HG03439 (cell line): ENCODE measurements at regions not wholly inside any gene's neighbourhood (a gene's known extent, or its start where the extent isn't known, plus 50 kb on each side); places are given as distances from the start of the nearest gene placed in this dataset.
"Not testable (repeated sequence)": the region's sequence is repeated elsewhere in the genome, so short reads cannot be mapped to it uniquely, and the experiment has no call there.

Experiments
- ATAC-seq: cut with Tn5 transposase; IDR thresholded peaks from one replicate; pipeline ENCODE4 v1.9.1; 2021; ENCODE audit warnings: mild to moderate bottlenecking, moderate library complexity; ENCODE audit not compliant: unreplicated experiment

DNA sequence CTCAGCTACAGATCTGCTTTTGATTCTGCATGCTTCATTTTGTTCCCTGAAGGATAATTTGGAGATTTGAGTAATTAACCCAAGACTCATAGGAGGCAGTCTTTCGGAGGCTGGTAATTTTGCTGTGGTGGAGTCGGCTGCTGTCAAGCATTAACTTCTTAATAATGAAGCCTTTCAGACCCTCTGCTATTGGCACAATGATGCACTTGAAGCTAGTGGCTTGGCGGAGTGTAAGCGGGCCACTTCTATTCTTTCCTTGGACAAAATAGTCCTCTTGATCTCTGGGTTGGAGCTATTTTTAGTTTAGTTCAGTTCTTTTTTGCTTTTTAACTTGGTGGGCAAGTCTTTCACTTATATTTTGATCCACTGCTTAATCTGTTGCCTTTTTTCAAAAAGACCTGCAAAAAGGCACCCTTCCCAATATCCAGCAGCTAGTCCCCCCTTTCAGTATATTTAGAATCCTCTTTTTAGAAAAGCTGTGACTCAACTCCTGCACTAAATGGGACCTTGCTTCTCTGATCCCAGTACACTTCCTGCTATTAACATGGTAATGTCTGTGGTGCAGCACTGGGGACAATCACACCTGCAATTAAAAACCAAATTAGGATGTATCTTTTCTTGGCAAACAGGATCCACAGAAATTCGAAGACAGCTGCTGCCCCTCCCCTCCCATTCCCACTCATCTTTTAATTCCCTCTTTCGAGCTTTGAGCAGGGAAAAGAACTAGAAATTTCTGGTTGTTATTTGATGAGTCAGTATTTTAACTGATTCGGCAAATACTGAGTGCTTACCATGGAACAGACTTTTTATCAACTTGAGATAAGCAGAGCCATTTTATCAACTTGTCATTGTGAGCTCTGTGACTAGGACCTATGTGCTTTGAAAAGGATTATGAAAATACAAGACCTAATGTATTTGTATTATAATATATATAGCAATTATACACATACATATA, 169.4 kb upstream of the ANKRD55 start:
- ATAC-seq: no peak

GRCh38 chr5:56397796-56398195, 164.7 kb upstream of the ANKRD55 start:
- ATAC-seq: not testable (repeated sequence)

DNA sequence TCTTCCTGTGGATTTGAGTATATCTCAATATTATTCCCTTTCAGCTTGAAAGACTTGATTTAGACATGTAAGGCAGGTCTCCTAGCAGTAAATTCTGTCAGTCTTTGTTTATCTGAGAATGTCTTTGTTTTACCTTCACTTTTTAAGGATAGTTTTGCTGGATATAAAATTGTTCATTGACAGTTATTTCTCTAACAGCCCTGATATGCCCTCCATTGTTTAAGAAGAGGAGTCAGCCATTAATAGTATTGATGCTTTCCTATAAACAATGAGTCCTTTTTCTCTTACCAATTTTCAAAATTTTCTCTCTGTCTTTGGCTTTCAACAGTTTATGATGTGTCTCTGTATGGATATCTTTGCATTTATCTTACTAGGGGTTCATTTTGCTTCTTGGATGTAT, 163.5 kb upstream of the ANKRD55 start:
- no peak for ATAC-seq

- no peak for ATAC-seq
Observed at GRCh38 chr5:56389261-56389660, 156.1 kb upstream of the ANKRD55 start.

DNA sequence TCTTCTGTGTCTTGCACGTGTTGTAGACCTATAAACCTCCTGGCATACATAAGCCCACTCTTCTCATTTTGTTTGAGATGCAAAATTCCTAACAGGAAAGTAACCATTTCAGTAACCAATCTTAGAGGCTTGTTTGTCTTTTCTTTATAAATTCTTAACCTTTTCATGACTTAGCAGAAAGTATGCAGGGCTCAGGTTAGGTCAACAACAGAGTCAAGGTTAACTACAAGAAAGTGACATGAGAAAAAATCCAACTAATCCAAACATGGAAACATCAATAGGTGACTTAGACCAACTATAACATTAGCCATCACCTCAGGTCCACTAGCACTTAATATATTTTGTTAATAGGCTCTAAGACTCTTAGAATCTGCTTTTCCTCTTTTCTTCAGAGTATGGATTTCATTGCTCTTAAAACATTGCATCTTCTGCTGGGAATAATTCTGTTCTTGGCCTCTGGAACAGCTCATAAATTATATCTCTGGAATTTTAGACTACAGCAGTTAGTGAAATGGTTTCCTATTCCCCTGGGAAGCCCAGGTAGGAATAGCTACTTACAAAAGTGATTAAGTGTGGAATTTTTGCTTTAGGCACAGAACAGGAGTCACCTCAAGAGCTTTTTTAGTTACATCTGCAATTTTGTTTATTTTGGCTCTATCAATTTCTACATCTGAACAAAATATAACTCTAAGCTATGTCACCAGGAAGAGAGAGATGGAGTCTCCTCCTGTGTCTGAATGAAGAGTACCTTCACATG, 155.3 kb upstream of the ANKRD55 start:
- no peak for ATAC-seq

DNA sequence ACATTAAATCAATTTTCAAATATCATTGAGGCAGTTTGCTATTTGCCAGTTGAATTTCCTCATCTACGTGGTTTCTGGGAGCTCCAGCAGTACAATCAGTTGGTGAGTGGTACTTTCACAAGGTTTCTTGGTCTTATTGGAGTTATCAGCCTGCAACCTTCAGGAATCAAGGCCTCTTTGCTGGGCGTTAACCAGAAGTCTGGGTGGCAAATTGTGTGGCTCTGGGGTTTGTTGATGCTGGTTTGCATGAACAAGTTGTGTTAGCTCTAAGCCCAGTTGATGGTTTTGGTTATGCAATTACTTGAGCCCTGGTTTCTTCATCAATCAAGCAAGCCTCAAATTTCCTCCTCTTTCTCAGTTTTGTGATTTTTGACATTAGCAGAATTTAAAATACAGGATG, 152.9 kb upstream of the ANKRD55 start:
- ATAC-seq: no peak

DNA sequence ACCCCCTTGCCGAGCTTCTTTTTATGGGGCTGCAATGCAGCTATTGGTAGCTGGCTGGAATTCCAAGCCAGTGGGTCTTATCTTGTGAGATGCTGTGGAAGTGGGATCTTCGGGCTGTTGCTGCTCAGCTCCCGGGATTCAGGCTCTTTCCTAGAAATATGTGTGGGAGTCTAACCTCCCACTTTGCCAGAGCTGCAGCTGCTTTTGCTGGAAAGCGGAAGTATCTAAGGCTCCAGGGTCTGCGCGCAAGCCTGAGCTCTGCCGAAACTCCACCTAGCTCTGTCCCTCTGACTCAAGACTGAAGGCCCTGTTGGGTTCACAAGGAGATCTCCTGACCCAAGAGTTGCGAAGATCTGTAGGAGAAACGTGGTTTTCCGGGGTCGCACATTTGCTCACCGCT, 151.1 kb upstream of the ANKRD55 start:
- ATAC-seq: no peak

DNA sequence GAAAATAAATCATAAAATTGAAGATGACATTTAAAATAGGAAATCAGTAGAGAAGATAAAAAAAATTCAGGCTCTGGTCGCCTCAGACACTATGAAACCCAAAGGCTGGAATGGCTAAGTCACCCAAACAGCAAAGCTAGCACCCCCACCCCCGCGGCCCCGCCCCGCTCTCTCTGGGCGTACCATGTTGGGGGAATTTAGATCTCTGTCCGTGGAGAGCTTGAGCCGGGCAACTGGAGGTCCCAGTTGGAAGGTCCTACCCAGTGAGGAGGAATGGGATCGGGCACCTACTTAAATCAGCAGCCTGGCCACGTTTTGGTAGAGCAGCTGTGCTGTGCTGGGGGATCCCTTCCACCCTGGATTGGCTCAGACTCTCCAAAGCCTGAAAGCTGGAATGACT, 150.6 kb upstream of the ANKRD55 start:
- ATAC-seq: no peak

GRCh38 chr5:56382896-56383295, 149.8 kb upstream of the ANKRD55 start:
- ATAC-seq: no peak

- ATAC-seq: no peak
Observed at GRCh38 chr5:56377573-56377972, 144.4 kb upstream of the ANKRD55 start.

- ATAC-seq: no peak
Observed at GRCh38 chr5:56376128-56376527, 143.0 kb upstream of the ANKRD55 start.

DNA sequence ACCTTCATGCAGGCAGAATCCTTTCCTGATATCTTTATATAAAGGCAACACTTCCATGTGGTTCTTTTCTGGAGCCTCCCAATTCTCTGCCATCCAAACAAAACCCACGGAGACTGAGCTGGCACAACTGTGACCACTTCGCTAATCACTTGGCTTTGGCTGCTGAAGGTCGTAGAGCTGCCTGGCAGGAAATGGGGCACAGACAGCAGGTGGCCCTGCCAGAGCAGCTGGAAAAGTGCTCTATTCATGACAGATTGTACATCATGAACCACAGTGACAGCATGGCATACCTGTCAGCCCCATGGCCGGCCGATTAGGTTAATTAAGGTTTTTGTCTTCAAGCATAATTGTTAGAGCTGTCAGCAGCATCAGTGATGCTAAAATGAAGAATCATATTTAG, 141.9 kb upstream of the ANKRD55 start:
- no peak for ATAC-seq

DNA sequence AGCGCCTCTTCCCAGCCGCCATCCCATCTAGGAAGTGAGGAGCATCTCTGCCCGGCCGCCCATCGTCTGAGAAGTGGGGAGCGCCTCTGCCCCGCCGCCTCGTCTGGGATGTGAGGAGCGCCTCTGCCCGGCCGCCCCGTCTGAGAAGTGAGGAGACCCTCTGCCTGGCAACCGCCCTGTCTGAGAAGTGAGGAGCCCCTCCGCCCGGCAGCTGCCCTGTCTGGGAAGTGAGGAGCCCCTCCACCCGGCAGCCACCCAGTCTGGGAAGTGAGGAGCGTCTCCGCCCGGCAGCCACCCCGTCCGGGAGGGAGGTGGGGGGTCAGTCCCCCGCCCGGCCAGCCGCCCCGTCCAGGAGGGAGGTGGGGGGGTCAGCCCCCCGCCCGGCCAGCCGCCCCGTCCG, 139.4 kb upstream of the ANKRD55 start:
- ATAC-seq: not testable (repeated sequence)

DNA sequence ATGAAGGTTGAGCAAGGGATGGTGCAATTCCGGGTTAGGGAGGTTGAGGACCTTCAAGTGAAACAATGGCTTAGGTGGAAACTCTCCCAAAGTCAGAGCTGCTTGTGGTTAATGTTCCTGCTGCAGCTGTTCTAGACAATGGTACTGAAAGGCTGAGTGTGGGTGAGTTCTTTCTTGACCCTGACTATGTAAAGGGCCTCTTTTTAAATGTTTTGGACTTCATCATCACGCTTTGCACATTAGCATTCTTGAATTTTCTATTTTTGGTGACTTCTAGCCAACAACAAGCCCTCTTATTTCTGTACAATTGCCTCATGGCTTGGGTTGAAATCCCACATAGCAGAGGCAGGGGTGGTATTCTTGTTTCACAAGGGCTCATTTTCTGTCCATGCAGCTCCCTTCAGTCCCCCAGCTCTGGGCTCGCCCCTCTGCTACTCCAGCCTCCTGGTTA, 136.3 kb upstream of the ANKRD55 start:
- no peak for ATAC-seq

DNA sequence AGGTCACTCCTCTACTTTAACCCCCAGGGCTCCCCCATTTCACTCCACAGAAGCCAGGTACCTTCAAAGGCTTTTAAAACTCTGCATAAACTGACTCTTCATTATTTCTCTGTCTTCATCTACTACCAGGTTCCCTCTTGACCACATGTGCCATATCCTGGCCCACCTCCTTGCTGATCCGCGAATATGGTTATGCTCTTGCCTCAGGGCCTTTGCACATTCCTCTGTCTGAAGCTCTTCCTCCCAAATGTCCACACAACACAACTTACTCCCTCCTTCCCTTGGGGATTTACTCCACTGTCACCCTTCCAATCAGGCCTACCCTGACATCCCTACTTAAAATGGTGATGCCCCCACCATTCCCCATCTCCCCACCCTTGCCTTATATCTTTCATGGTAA, 134.6 kb upstream of the ANKRD55 start:
- no peak for ATAC-seq

- no peak for ATAC-seq
Observed at GRCh38 chr5:56366986-56367385, 133.9 kb upstream of the ANKRD55 start.

GRCh38 chr5:56361398-56361797, 128.3 kb upstream of the ANKRD55 start:
- no peak for ATAC-seq

GRCh38 chr5:56360816-56361215, 127.7 kb upstream of the ANKRD55 start:
- ATAC-seq: no peak

DNA sequence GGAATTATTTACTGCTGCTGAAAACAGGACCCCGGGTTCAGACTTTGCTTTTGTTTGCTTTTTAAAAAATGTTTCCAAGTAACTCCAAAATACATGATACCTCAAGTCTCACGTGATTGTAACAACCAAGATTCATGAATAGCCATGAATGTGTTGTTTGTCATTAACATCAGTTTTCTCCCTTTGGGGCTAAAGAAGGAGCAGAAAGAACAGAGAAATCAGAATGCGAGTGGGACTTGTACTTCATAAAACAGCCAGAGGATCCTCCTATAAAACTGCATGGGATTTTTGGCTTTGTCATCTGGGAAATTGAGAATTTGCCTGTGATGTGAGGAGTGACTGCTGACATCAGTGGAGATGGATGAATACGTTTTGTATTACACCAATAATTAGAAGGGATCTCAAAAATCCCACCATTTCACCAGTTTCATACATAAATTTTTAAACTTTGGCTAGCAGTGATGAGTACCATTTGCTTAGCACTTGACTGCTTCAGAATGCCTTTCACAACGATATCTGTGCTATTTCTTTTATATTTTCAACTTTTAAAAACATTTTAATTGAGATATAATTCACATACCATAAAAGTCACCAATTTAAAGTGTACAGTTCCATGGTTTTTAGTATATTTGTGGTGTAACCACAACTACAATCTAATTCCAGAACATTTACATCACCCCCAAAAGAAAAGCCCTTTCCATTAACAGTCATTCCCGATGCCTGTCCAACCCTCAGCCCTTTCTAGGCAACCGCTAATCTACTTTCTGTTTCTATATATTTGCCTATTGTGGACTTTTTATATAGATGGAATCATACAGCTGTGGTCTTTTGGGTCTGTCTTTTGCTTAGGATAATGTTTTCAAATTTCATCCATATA, 126.9 kb upstream of the ANKRD55 start:
- ATAC-seq: no peak

GRCh38 chr5:56358703-56359681, 125.9 kb upstream of the ANKRD55 start:
- ATAC-seq: no peak
